Smooth muscle cell (in vitro differentiated cells): ENCODE measurements at regions not wholly inside any gene's neighbourhood (a gene's known extent, or its start where the extent isn't known, plus 50 kb on each side); places are given as distances from the start of the nearest gene placed in this dataset.

Source experiments
- DNase-seq: peaks from one replicate; lab custom pipeline; 2025; ENCODE audit not compliant: unreplicated experiment; lab: John Stamatoyannopoulos, UW
- H2AFZ ChIP-seq: fragments of 200-600 bp; sonication (generic); 2 replicates; pipeline ENCODE4 v1.6.0; 2016; ENCODE audit warnings: antibody characterized with exemption, low read depth, mild to moderate bottlenecking
- H3F3A ChIP-seq: fragments of 200-600 bp; sonication (generic); 2 replicates; pipeline ENCODE4 v1.6.0; 2017; ENCODE audit warnings: antibody characterized with exemption, low read depth
- H3K27ac ChIP-seq: fragments of 200-600 bp; sonication (generic); 2 replicates; pipeline ENCODE4 v1.5.1; 2016; ENCODE audit warnings: low read depth, mild to moderate bottlenecking
- H3K27me3 ChIP-seq: fragments of 200-600 bp; sonication (generic); 2 replicates; pipeline ENCODE4 v1.6.1; 2016; ENCODE audit warnings: low read depth, mild to moderate bottlenecking
- H3K36me3 ChIP-seq: fragments of 200-600 bp; sonication (generic); 2 replicates; pipeline ENCODE4 v1.5.1; 2016; ENCODE audit warnings: low read depth
- H3K4me1 ChIP-seq: fragments of 200-600 bp; sonication (generic); 2 replicates; pipeline ENCODE4 v1.5.1; 2016; ENCODE audit warnings: low read depth
- H3K4me2 ChIP-seq: fragments of 200-600 bp; sonication (generic); 2 replicates; pipeline ENCODE4 v1.6.0; 2016; ENCODE audit warnings: mild to moderate bottlenecking
- H3K4me3 ChIP-seq: fragments of 200-600 bp; sonication (generic); 2 replicates; pipeline ENCODE4 v1.5.1; 2016; ENCODE audit warnings: mild to moderate bottlenecking
- H3K79me2 ChIP-seq: fragments of 200-600 bp; sonication (generic); 2 replicates; pipeline ENCODE4 v1.6.0; 2016; ENCODE audit warnings: low read depth, mild to moderate bottlenecking
- H3K9ac ChIP-seq: fragments of 200-600 bp; sonication (generic); 2 replicates; pipeline ENCODE4 v1.6.0; 2016; ENCODE audit warnings: low read depth
- H3K9me3 ChIP-seq: fragments of 200-600 bp; sonication (generic); replicated peaks from 2 replicates; pipeline ENCODE4 v1.5.1; 2016; ENCODE audit warnings: low read depth
- H4K20me1 ChIP-seq: fragments of 200-600 bp; sonication (generic); 2 replicates; pipeline ENCODE4 v1.6.0; 2016; ENCODE audit warnings: low read depth
- WGBS: methylation state at CpG from one replicate; pipeline ENCODE4 v1.1.7; 2016; ENCODE audit warnings: low lambda C conversion rate; 5-methylcytosine and 5-hydroxymethylcytosine counted together
- TF ChIP-seq, protein P1 (sequence below): fragments of 200-600 bp; sonication (generic); IDR thresholded peaks from 2 replicates; pipeline ENCODE4 v1.5.1; 2017; ENCODE audit warnings: borderline replicate concordance, mild to moderate bottlenecking, antibody characterized with exemption; ENCODE audit not compliant: insufficient read depth, poor library complexity, severe bottlenecking

DNA sequence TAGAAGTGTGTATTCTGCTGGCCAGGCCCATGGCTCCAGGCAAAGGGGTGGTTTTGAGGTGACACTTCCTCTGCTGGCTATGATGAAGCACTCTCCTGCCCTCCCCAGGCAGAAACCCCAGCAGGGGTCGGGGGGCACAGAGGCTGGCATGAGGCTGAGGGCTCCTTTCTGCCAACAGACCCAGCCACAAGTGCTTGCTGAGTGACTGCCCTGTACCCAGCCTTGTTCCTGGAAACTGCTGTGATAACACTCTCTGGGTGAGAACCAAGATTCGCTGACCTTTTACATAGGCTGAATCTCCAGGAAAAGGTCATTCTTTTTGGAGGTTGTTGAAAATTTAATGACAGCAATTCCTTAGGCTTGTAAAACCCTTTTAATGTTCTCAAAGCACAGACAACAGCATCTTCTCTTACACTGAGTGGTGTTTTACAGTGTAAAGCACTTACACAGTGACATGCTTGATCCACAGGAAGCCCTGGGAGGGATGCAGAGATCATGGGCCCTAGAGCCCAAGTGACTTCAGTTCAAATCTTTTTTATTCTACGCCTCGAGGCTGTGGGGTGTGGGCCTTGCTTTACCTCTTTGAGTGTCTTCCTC, 155.5 kb upstream of the FGGY start:
- H3K4me3 ChIP-seq, result no peak overlapping the region
- H3K36me3 ChIP-seq, result no peaks in the 10 kb centered on the region
- 51% methylated on average over 4 of the region's 4 CpGs for WGBS
- no peaks in the 10 kb centered on the region for H3K9me3 ChIP-seq
- TF ChIP-seq, protein P1, sequence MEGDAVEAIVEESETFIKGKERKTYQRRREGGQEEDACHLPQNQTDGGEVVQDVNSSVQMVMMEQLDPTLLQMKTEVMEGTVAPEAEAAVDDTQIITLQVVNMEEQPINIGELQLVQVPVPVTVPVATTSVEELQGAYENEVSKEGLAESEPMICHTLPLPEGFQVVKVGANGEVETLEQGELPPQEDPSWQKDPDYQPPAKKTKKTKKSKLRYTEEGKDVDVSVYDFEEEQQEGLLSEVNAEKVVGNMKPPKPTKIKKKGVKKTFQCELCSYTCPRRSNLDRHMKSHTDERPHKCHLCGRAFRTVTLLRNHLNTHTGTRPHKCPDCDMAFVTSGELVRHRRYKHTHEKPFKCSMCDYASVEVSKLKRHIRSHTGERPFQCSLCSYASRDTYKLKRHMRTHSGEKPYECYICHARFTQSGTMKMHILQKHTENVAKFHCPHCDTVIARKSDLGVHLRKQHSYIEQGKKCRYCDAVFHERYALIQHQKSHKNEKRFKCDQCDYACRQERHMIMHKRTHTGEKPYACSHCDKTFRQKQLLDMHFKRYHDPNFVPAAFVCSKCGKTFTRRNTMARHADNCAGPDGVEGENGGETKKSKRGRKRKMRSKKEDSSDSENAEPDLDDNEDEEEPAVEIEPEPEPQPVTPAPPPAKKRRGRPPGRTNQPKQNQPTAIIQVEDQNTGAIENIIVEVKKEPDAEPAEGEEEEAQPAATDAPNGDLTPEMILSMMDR, result no peak
- no peak overlapping the region for H2AFZ ChIP-seq
- H3K9ac ChIP-seq, result no peak overlapping the region
- H3F3A ChIP-seq, result peaks cover 4% of the 10 kb centered on the region
- no peaks in the 10 kb centered on the region for H3K79me2 ChIP-seq
- H3K4me1 ChIP-seq, result no peaks in the 10 kb centered on the region
- no peak overlapping the region for H3K27ac ChIP-seq
- H4K20me1 ChIP-seq, result no peaks in the 10 kb centered on the region
- no peak for DNase-seq
- no peaks in the 10 kb centered on the region for H3K27me3 ChIP-seq
- H3K4me2 ChIP-seq, result no peak overlapping the region

DNA sequence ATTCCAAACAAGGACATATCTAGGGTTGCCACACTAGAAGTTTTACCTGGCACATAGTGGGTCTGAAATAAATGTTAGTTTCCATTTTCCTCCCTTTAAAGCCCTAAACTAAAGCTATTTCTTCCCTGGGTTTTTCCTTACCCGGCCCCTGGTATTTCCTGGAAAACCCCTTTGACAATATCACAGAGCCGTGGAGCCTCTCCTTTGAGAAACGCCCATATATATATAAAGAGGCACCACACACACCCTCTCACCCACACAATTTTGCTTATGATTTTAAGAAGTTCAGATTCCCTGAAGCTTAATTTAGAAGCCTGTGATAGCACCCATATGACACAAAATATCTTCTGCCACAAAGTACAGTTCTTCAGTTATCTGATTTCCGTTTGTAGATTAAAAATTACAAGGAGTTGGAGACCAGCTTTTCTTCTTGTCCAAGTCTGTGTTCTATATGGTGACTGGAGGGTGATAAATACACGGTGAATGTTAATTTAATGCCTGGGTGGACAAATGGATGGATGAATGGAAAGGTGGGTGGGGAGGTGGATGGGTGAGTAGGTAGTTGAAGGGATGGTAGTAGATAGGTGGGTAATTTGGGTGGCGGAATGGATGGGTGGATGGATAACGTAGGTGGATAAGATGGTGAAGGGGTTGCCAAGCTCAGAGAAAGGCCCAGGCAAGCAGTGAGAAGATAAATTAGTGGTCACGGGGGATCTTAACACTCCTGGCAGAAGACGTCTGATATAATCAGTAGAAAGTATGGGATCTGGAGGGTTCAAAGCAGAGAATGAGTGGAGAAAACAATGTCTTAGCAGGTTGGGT, 154.4 kb upstream of the FGGY start:
- Histone ChIP-seq H2AFZ (no peak overlapping the region), H3K36me3 (no peaks in the 10 kb centered on the region), H3F3A (peaks cover 4% of the 10 kb centered on the region), H4K20me1 (no peaks in the 10 kb centered on the region), H3K4me2 (peak overlapping the region; percentile 24), H3K27me3 (no peaks in the 10 kb centered on the region), H3K27ac (peak overlapping the region; percentile 67), H3K9me3 (no peaks in the 10 kb centered on the region), H3K79me2 (no peaks in the 10 kb centered on the region), H3K4me1 (no peaks in the 10 kb centered on the region), H3K4me3 (no peak overlapping the region), H3K9ac (no peak overlapping the region)
- no peak for DNase-seq
- WGBS, result 73% methylated on average over 9 of the region's 9 CpGs
- TF ChIP-seq, protein P1, result no peak

DNA sequence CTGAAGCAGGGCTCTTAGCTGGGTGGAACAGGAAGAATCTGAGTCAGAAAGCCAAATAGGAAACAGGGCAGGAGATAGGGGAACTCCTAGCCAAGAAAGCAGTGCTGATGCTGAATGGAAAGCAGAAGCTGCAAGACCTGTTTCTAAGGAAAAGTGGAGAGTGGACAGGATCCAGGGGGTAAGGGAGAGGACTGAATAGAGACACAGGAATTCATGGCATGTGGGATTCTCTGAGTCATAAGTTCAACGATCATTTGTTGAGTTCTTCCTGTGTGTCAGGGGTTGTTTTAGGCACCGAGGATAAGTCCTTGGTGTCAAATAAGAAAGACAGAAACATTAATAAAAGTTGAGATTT, 153.8 kb upstream of the FGGY start:
- TF ChIP-seq, protein P1, result no peak
- Histone ChIP-seq H3K4me2 (peak overlapping the region; percentile 24), H3K9me3 (no peaks in the 10 kb centered on the region), H3K27me3 (no peaks in the 10 kb centered on the region), H3K4me3 (no peak overlapping the region), H3K27ac (peak overlapping the region; percentile 67), H3F3A (peaks cover 4% of the 10 kb centered on the region), H3K36me3 (no peaks in the 10 kb centered on the region), H3K4me1 (no peaks in the 10 kb centered on the region), H4K20me1 (no peaks in the 10 kb centered on the region), H2AFZ (no peak overlapping the region), H3K79me2 (no peaks in the 10 kb centered on the region), H3K9ac (no peak overlapping the region)
- no peak for DNase-seq
- 13% methylated on average over 2 of the region's 2 CpGs for WGBS

DNA sequence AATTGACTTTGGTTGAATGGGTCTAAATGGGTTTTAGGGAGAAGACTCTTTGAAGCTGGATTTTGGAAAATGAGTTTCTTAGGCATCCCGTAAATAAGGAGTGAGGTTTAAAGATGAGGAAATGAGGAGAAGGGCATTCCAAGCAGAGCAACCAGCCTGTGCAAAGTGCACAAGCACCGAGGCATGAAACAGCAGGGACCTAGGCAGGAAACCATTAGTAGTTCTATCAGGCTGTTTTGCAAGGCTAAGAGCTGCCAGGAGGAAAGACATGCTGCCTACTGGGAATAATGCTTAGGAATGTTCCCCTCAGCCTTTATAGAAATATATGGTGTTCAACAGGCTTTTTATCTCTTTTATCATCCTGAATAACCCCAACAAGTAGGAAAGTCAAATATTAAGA, 153.1 kb upstream of the FGGY start:
- TF ChIP-seq, protein P1, result no peak
- no peaks in the 10 kb centered on the region for H3K9me3 ChIP-seq
- H3K4me3 ChIP-seq, result no peak overlapping the region
- DNase-seq, result no peak
- H3F3A ChIP-seq, result peaks cover 4% of the 10 kb centered on the region
- no peaks in the 10 kb centered on the region for H3K4me1 ChIP-seq
- no peaks in the 10 kb centered on the region for H3K27me3 ChIP-seq
- no peaks in the 10 kb centered on the region for H3K79me2 ChIP-seq
- H3K27ac ChIP-seq, result no peak overlapping the region
- H2AFZ ChIP-seq, result no peak overlapping the region
- H4K20me1 ChIP-seq, result no peaks in the 10 kb centered on the region
- H3K9ac ChIP-seq, result no peak overlapping the region
- H3K4me2 ChIP-seq, result no peak overlapping the region
- WGBS, result 53% methylated on average over 2 of the region's 2 CpGs
- no peaks in the 10 kb centered on the region for H3K36me3 ChIP-seq
